ENCODE measurements at regions not wholly inside any gene's neighbourhood (a gene's known extent, or its start where the extent isn't known, plus 50 kb on each side); places are given as distances from the start of the nearest gene placed in this dataset.

GRCh38 chr6:92756912-92757311, 662.4 kb downstream of the EPHA7 start:
- Histone ChIP-seq H3K36me3 (no peaks in the 10 kb centered on the region), H3K4me2 (no peak overlapping the region), H3K9ac (no peak overlapping the region), H3K27ac (no peak overlapping the region), H3K4me1 (no peaks in the 10 kb centered on the region), H3K27me3 (no peaks in the 10 kb centered on the region), H3K9me3 (0 out of 2 replicates have a peak, but pooled peaks cover 3% of the 10 kb centered on the region), H3K4me3 (no peak overlapping the region), H4K20me1 (no peaks in the 10 kb centered on the region)
- TF ChIP-seq Cebpa-rat (IDR thresholded peaks at IDR 0.05): no peak

GRCh38 chr6:92753956-92754355, 665.4 kb downstream of the EPHA7 start:
- TF ChIP-seq Cebpa-rat (IDR thresholded peaks at IDR 0.05): no peak
- Histone ChIP-seq H4K20me1 (no peaks in the 10 kb centered on the region), H3K4me2 (no peak overlapping the region), H3K4me1 (no peaks in the 10 kb centered on the region), H3K27ac (no peak overlapping the region), H3K36me3 (no peaks in the 10 kb centered on the region), H3K27me3 (no peaks in the 10 kb centered on the region), H3K9me3 (0 out of 2 replicates have a peak, but pooled peaks cover 3% of the 10 kb centered on the region), H3K4me3 (no peak overlapping the region), H3K9ac (no peak overlapping the region)

GRCh38 chr6:92752114-92752513, 667.2 kb downstream of the EPHA7 start:
- Histone ChIP-seq H3K4me2 (no peak overlapping the region), H3K9ac (no peak overlapping the region), H4K20me1 (no peaks in the 10 kb centered on the region), H3K9me3 (0 out of 2 replicates have a peak, but pooled peaks cover 3% of the 10 kb centered on the region), H3K27ac (no peak overlapping the region), H3K36me3 (no peaks in the 10 kb centered on the region), H3K27me3 (no peaks in the 10 kb centered on the region), H3K4me1 (no peaks in the 10 kb centered on the region), H3K4me3 (no peak overlapping the region)
- TF ChIP-seq Cebpa-rat (IDR thresholded peaks at IDR 0.05): no peak

- no peak overlapping the region for H3K27ac ChIP-seq
- H4K20me1 ChIP-seq: no peaks in the 10 kb centered on the region
- H3K36me3 ChIP-seq: no peaks in the 10 kb centered on the region
- no peak for TF ChIP-seq Cebpa-rat (IDR thresholded peaks at IDR 0.05)
- no peaks in the 10 kb centered on the region for H3K4me1 ChIP-seq
- H3K9ac ChIP-seq: no peak overlapping the region
- H3K27me3 ChIP-seq: no peaks in the 10 kb centered on the region
- H3K9me3 ChIP-seq: no peaks in the 10 kb centered on the region
- no peak overlapping the region for H3K4me2 ChIP-seq
- no peak overlapping the region for H3K4me3 ChIP-seq
These were observed 671.2 kb downstream of the EPHA7 start for GRCh38 chr6:92748131-92748530.

GRCh38 chr6:92737983-92738382, 681.4 kb downstream of the EPHA7 start:
- no peak for TF ChIP-seq Cebpa-rat (IDR thresholded peaks at IDR 0.05)
- Histone ChIP-seq H3K27ac (no peak overlapping the region), H3K9me3 (peaks cover 17% of the 10 kb centered on the region), H4K20me1 (no peaks in the 10 kb centered on the region), H3K4me1 (no peaks in the 10 kb centered on the region), H3K36me3 (no peaks in the 10 kb centered on the region), H3K4me3 (no peak overlapping the region), H3K4me2 (no peak overlapping the region), H3K9ac (no peak overlapping the region), H3K27me3 (no peaks in the 10 kb centered on the region)

GRCh38 chr6:92723390-92723931, 695.9 kb downstream of the EPHA7 start:
- no peaks in the 10 kb centered on the region for H4K20me1 ChIP-seq
- no peak overlapping the region for H3K9ac ChIP-seq
- H3K9me3 ChIP-seq: peaks cover 16% of the 10 kb centered on the region
- no peak overlapping the region for H3K4me3 ChIP-seq
- no peaks in the 10 kb centered on the region for H3K36me3 ChIP-seq
- no peak overlapping the region for H3K4me2 ChIP-seq
- no peak overlapping the region for H3K27ac ChIP-seq
- TF ChIP-seq Cebpa-rat (IDR thresholded peaks at IDR 0.05): no peak
- H3K27me3 ChIP-seq: no peaks in the 10 kb centered on the region
- no peaks in the 10 kb centered on the region for H3K4me1 ChIP-seq

- Histone ChIP-seq H3K27me3 (no peaks in the 10 kb centered on the region), H3K4me1 (no peaks in the 10 kb centered on the region), H3K36me3 (no peaks in the 10 kb centered on the region), H3K27ac (no peak overlapping the region), H3K9me3 (peaks cover 16% of the 10 kb centered on the region), H3K4me3 (no peak overlapping the region), H3K9ac (no peak overlapping the region), H3K4me2 (no peak overlapping the region), H4K20me1 (no peaks in the 10 kb centered on the region)
- no peak for TF ChIP-seq Cebpa-rat (IDR thresholded peaks at IDR 0.05)
These were observed 699.6 kb downstream of the EPHA7 start for GRCh38 chr6:92719773-92720172.

- Histone ChIP-seq H3K9me3 (no peaks in the 10 kb centered on the region), H4K20me1 (no peaks in the 10 kb centered on the region), H3K4me3 (no peak overlapping the region), H3K4me2 (no peak overlapping the region), H3K36me3 (no peaks in the 10 kb centered on the region), H3K9ac (no peak overlapping the region), H3K27me3 (no peaks in the 10 kb centered on the region), H3K4me1 (no peaks in the 10 kb centered on the region), H3K27ac (no peak overlapping the region)
- TF ChIP-seq Cebpa-rat (IDR thresholded peaks at IDR 0.05): no peak
These were observed 702.7 kb downstream of the EPHA7 start for GRCh38 chr6:92716638-92717037.

- H3K36me3 ChIP-seq: no peaks in the 10 kb centered on the region
- H3K27ac ChIP-seq: no peak overlapping the region
- H3K4me3 ChIP-seq: no peak overlapping the region
- H3K9me3 ChIP-seq: no peaks in the 10 kb centered on the region
- H3K4me1 ChIP-seq: no peaks in the 10 kb centered on the region
- H4K20me1 ChIP-seq: no peaks in the 10 kb centered on the region
- no peak overlapping the region for H3K4me2 ChIP-seq
- H3K27me3 ChIP-seq: no peaks in the 10 kb centered on the region
- no peak for TF ChIP-seq Cebpa-rat (IDR thresholded peaks at IDR 0.05)
- H3K9ac ChIP-seq: no peak overlapping the region
These were observed 703.4 kb downstream of the EPHA7 start for GRCh38 chr6:92715991-92716390.

- Histone ChIP-seq H3K9me3 (no peaks in the 10 kb centered on the region), H3K4me1 (no peaks in the 10 kb centered on the region), H4K20me1 (no peaks in the 10 kb centered on the region), H3K9ac (no peak overlapping the region), H3K27me3 (no peaks in the 10 kb centered on the region), H3K27ac (no peak overlapping the region), H3K36me3 (no peaks in the 10 kb centered on the region), H3K4me2 (no peak overlapping the region), H3K4me3 (no peak overlapping the region)
- no peak for TF ChIP-seq Cebpa-rat (IDR thresholded peaks at IDR 0.05)
These were observed 705.0 kb downstream of the EPHA7 start for GRCh38 chr6:92714346-92714745.

GRCh38 chr6:92710048-92710447, 709.3 kb downstream of the EPHA7 start:
- no peaks in the 10 kb centered on the region for H3K36me3 ChIP-seq
- H3K4me1 ChIP-seq: no peaks in the 10 kb centered on the region
- no peak for TF ChIP-seq Cebpa-rat (IDR thresholded peaks at IDR 0.05)
- no peaks in the 10 kb centered on the region for H3K9me3 ChIP-seq
- H3K9ac ChIP-seq: no peak overlapping the region
- H3K4me3 ChIP-seq: no peak overlapping the region
- no peak overlapping the region for H3K27ac ChIP-seq
- H4K20me1 ChIP-seq: no peaks in the 10 kb centered on the region
- H3K4me2 ChIP-seq: no peak overlapping the region
- H3K27me3 ChIP-seq: no peaks in the 10 kb centered on the region

All from BLaER1 (cell line).